Keratinocyte (primary cell): ENCODE measurements at regions not wholly inside any gene's neighbourhood (a gene's known extent, or its start where the extent isn't known, plus 50 kb on each side); places are given as distances from the start of the nearest gene placed in this dataset.

ENCODE experiments used
- CTCF ChIP-seq, 3 experiments: IDR thresholded peaks in 1 of 3; conservative IDR thresholded peaks in 1 of 3; optimal IDR thresholded peaks in 1 of 3; 2 replicates in 2 of 3; 3 replicates in 1 of 3; pipeline versions ENCODE3 to v1.5.1; 2011; ENCODE audit warnings: low read length in 3 of 3, mild to moderate bottlenecking in 3 of 3, moderate library complexity in 2 of 3, control low read depth in 1 of 3, inconsistent platforms in 1 of 3; ENCODE audit not compliant: insufficient read depth in 2 of 3; ENCODE audit errors: extremely low read depth in 1 of 3
- EZH2 ChIP-seq: IDR thresholded peaks from one replicate; pipeline ENCODE4 v1.6.1; 2012; ENCODE audit warnings: inconsistent platforms, mild to moderate bottlenecking, low read length, moderate library complexity

DNA sequence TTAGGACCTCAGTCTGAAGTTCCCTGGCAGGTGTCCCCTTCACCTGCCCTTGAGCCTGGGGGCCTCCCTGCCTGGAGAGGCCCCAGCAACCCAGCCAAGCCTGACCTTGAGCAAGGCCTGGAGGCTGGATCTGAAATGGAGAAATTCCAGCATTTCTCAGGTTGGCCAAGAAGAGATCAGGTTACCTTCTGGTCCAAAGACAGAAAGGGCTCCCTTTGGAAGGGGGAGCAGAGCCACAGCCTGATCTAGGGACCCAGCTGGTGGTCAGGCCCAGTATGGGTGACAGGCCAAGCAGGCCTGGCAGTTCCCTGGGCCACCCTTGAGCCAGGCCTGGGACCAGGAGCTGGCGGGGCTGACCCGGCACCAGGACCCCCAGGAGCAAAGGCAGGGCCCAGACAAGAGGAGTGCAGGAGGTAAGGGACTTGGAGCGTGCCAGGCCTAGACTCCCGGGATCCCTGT is 82.8 kb downstream of the TNFAIP2 start:
- TF ChIP-seq CTCF (optimal IDR thresholded peaks at IDR 0.05 in 1 of 3, IDR thresholded peaks at IDR 0.05 in 1 of 3, conservative IDR thresholded peaks at IDR 0.05 in 1 of 3; ENCODE audit: extremely low read depth in 1 of 3, insufficient read depth in 2 of 3, low read length in 3 of 3) (no peak), EZH2 (no peak)
